ENCODE measurements at regions not wholly inside any gene's neighbourhood (a gene's known extent, or its start where the extent isn't known, plus 50 kb on each side); places are given as distances from the start of the nearest gene placed in this dataset.

- TF ChIP-seq, protein P1, sequence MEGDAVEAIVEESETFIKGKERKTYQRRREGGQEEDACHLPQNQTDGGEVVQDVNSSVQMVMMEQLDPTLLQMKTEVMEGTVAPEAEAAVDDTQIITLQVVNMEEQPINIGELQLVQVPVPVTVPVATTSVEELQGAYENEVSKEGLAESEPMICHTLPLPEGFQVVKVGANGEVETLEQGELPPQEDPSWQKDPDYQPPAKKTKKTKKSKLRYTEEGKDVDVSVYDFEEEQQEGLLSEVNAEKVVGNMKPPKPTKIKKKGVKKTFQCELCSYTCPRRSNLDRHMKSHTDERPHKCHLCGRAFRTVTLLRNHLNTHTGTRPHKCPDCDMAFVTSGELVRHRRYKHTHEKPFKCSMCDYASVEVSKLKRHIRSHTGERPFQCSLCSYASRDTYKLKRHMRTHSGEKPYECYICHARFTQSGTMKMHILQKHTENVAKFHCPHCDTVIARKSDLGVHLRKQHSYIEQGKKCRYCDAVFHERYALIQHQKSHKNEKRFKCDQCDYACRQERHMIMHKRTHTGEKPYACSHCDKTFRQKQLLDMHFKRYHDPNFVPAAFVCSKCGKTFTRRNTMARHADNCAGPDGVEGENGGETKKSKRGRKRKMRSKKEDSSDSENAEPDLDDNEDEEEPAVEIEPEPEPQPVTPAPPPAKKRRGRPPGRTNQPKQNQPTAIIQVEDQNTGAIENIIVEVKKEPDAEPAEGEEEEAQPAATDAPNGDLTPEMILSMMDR (IDR thresholded peaks at IDR 0.05; ENCODE audit: poor library complexity) = no peak
- TF ChIP-seq EZH2phosphoT487 (IDR thresholded peaks at IDR 0.05; ENCODE audit: low read depth, severe bottlenecking, unreplicated experiment) (no peak), EZH2 (IDR thresholded peaks at IDR 0.05; ENCODE audit: borderline replicate concordance) (no peak)
- no peaks in the 10 kb centered on the region for H3K9me3 ChIP-seq (ENCODE audit: low read depth)
- no peaks in the 10 kb centered on the region for H3K36me3 ChIP-seq (replicated peaks; ENCODE audit: insufficient read depth, low read depth)
- H4K20me1 ChIP-seq (ENCODE audit: insufficient read depth, poor library complexity, severe bottlenecking) = no peaks in the 10 kb centered on the region
- H3K27me3 ChIP-seq = no peaks in the 10 kb centered on the region
- H3K4me3 ChIP-seq = no peak overlapping the region
- no peak overlapping the region for H3K4me2 ChIP-seq
- no peaks in the 10 kb centered on the region for H3K9me2 ChIP-seq (replicated peaks; ENCODE audit: insufficient read depth)
- no peak for DNase-seq (ENCODE audit: low spot score)
- no peaks in the 10 kb centered on the region for H3K4me1 ChIP-seq (ENCODE audit: insufficient read depth)
- H3K27ac ChIP-seq = no peak overlapping the region
- WGBS (ENCODE audit: low lambda C conversion rate, missing lambda C conversion rate) = 90% methylated on average over 3 of the region's 3 CpGs
- H3K79me2 ChIP-seq = no peaks in the 10 kb centered on the region
- H2AFZ ChIP-seq = no peak overlapping the region
Observed at GRCh38 chr3:86438544-86438943, 552.4 kb downstream of the VGLL3 start.

GRCh38 chr3:86427343-86427742, 563.6 kb downstream of the VGLL3 start:
- DNase-seq (ENCODE audit: low spot score) = no peak
- 82% methylated on average over 2 of the region's 2 CpGs for WGBS (ENCODE audit: low lambda C conversion rate, missing lambda C conversion rate)
- Histone ChIP-seq H3K79me2 (no peaks in the 10 kb centered on the region), H3K27me3 (no peaks in the 10 kb centered on the region), H2AFZ (no peak overlapping the region), H3K4me2 (no peak overlapping the region), H3K9me3 (ENCODE audit: low read depth) (no peaks in the 10 kb centered on the region), H3K9me2 (replicated peaks; ENCODE audit: insufficient read depth) (no peaks in the 10 kb centered on the region), H3K4me3 (no peak overlapping the region), H4K20me1 (ENCODE audit: insufficient read depth, poor library complexity, severe bottlenecking) (no peaks in the 10 kb centered on the region), H3K27ac (no peak overlapping the region), H3K36me3 (replicated peaks; ENCODE audit: insufficient read depth, low read depth) (no peaks in the 10 kb centered on the region), H3K4me1 (ENCODE audit: insufficient read depth) (no peaks in the 10 kb centered on the region)
- TF ChIP-seq EZH2phosphoT487 (IDR thresholded peaks at IDR 0.05; ENCODE audit: low read depth, severe bottlenecking, unreplicated experiment) = no peak
- no peak for TF ChIP-seq EZH2 (IDR thresholded peaks at IDR 0.05; ENCODE audit: borderline replicate concordance)
- TF ChIP-seq, protein P1 (IDR thresholded peaks at IDR 0.05; ENCODE audit: poor library complexity) = no peak

DNA sequence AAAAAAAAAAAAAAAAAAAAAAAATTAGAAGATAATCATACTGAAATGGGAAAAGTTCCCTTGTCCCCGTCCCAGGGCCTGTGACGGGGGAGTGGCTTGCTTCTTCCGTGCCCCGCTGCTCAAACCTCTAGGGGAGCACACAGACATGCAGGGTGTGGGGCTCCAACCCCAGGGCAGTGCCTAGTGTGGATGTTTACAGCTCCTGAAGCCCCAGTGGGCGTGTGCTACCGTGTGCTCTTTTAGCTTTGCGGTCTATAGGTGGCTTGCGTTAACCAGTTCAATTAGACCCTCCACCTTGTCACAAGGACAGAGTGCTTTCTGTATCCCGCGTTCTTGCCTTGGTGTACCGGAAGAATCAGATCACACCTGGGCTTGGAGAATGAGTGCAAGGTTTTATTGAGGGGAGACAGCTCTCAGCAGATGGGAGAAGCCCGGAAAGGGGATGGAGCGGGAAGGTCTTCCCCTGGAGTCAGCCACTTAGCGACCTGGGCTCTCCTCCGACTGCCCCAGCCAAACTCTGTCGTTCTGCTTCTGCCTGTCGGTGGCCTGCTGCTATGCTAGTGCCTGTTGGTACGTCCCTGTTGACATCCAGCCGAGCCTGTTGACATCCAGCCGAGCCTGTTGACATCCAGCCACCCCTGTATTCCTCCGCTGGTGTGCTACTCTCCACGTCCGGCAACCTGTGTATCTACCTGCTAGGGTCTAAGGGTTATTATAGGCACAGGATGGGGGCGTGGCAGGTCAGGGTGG, 569.8 kb downstream of the VGLL3 start:
- no peak overlapping the region for H2AFZ ChIP-seq
- WGBS (ENCODE audit: low lambda C conversion rate, missing lambda C conversion rate) = 79% methylated on average over 24 of the region's 24 CpGs
- TF ChIP-seq EZH2 (IDR thresholded peaks at IDR 0.05; ENCODE audit: borderline replicate concordance) (no peak), EZH2phosphoT487 (IDR thresholded peaks at IDR 0.05; ENCODE audit: low read depth, severe bottlenecking, unreplicated experiment) (no peak)

GRCh38 chr3:86418861-86419260, 572.1 kb downstream of the VGLL3 start:
- Histone ChIP-seq H3K9me3 (ENCODE audit: low read depth) (no peaks in the 10 kb centered on the region), H4K20me1 (ENCODE audit: insufficient read depth, poor library complexity, severe bottlenecking) (no peaks in the 10 kb centered on the region), H3K27ac (no peak overlapping the region), H3K36me3 (replicated peaks; ENCODE audit: insufficient read depth, low read depth) (no peaks in the 10 kb centered on the region), H3K4me1 (ENCODE audit: insufficient read depth) (no peaks in the 10 kb centered on the region), H3K9me2 (replicated peaks; ENCODE audit: insufficient read depth) (no peaks in the 10 kb centered on the region), H3K79me2 (no peaks in the 10 kb centered on the region), H2AFZ (no peak overlapping the region), H3K4me3 (no peak overlapping the region), H3K4me2 (no peak overlapping the region), H3K27me3 (no peaks in the 10 kb centered on the region)
- WGBS (ENCODE audit: low lambda C conversion rate, missing lambda C conversion rate) = 34% methylated on average over 2 of the region's 2 CpGs
- TF ChIP-seq EZH2phosphoT487 (IDR thresholded peaks at IDR 0.05; ENCODE audit: low read depth, severe bottlenecking, unreplicated experiment) = no peak
- TF ChIP-seq, protein P1 (IDR thresholded peaks at IDR 0.05; ENCODE audit: poor library complexity) = no peak
- TF ChIP-seq EZH2 (IDR thresholded peaks at IDR 0.05; ENCODE audit: borderline replicate concordance) = no peak
- no peak for DNase-seq (ENCODE audit: low spot score)

More for the DNA sequence above, 569.8 kb downstream of the VGLL3 start:
- H3K27me3 ChIP-seq = no peaks in the 10 kb centered on the region
- H3K4me1 ChIP-seq (ENCODE audit: insufficient read depth) = no peaks in the 10 kb centered on the region
- no peak overlapping the region for H3K4me2 ChIP-seq
- no peaks in the 10 kb centered on the region for H4K20me1 ChIP-seq (ENCODE audit: insufficient read depth, poor library complexity, severe bottlenecking)
- DNase-seq (ENCODE audit: low spot score) = no peak
- no peaks in the 10 kb centered on the region for H3K36me3 ChIP-seq (replicated peaks; ENCODE audit: insufficient read depth, low read depth)
- no peak overlapping the region for H3K27ac ChIP-seq
- no peaks in the 10 kb centered on the region for H3K9me3 ChIP-seq (ENCODE audit: low read depth)
- H3K9me2 ChIP-seq (replicated peaks; ENCODE audit: insufficient read depth) = no peaks in the 10 kb centered on the region
- no peaks in the 10 kb centered on the region for H3K79me2 ChIP-seq
- H3K4me3 ChIP-seq = no peak overlapping the region
